GM23338 (cell line): ENCODE measurements at regions not wholly inside any gene's neighbourhood (a gene's known extent, or its start where the extent isn't known, plus 50 kb on each side); places are given as distances from the start of the nearest gene placed in this dataset.

Experiments
- ATAC-seq: fragments of 200-7000 bp; cut with Tn5 transposase; 3 replicates; pipeline ENCODE4 v1.9.1; 2020
- DNase-seq: peaks from one replicate; pipeline ENCODE4 v3.0.0-alpha.2; 2015; ENCODE audit warnings: low spot score
- H2AFZ ChIP-seq: fragments of 200-600 bp; sonication (generic); 2 replicates; pipeline ENCODE4 v1.8.0; 2016; ENCODE audit warnings: antibody characterized with exemption, mild to moderate bottlenecking, moderate library complexity
- H3F3A ChIP-seq: fragments of 200-600 bp; sonication (generic); replicated peaks from 2 replicates; pipeline ENCODE4 v1.8.0; 2017; ENCODE audit warnings: antibody characterized with exemption, mixed run types, low read depth
- H3K27ac ChIP-seq: fragments of 200-600 bp; sonication (generic); 2 replicates; pipeline ENCODE4 v1.6.1; 2016; ENCODE audit warnings: low read depth
- H3K27me3 ChIP-seq: fragments of 200-600 bp; sonication (generic); 2 replicates; pipeline ENCODE4 v1.8.0; 2016; ENCODE audit warnings: mild to moderate bottlenecking, mixed run types, moderate library complexity; ENCODE audit not compliant: insufficient read depth
- H3K36me3 ChIP-seq: fragments of 200-600 bp; sonication (generic); 2 replicates; pipeline ENCODE4 v1.8.0; 2016; ENCODE audit warnings: mild to moderate bottlenecking; ENCODE audit not compliant: insufficient read depth
- H3K4me1 ChIP-seq: fragments of 200-600 bp; sonication (generic); 2 replicates; pipeline ENCODE4 v1.8.0; 2016; ENCODE audit warnings: mild to moderate bottlenecking, moderate library complexity; ENCODE audit not compliant: insufficient read depth
- H3K4me2 ChIP-seq: fragments of 200-600 bp; sonication (generic); 2 replicates; pipeline ENCODE4 v1.7.1; 2017; ENCODE audit warnings: mixed run types
- H3K4me3 ChIP-seq: fragments of 200-600 bp; sonication (generic); 2 replicates; pipeline ENCODE4 v1.6.1; 2016; ENCODE audit warnings: mixed run types
- H3K79me2 ChIP-seq: fragments of 200-600 bp; sonication (generic); replicated peaks from 2 replicates; pipeline ENCODE4 v1.8.0; 2017; ENCODE audit warnings: mild to moderate bottlenecking; ENCODE audit not compliant: insufficient read depth
- H3K9me2 ChIP-seq: fragments of 200-600 bp; sonication (generic); 2 replicates; pipeline ENCODE4 v1.8.0; 2017; ENCODE audit not compliant: insufficient read depth
- H4K20me1 ChIP-seq: fragments of 200-600 bp; sonication (generic); replicated peaks from 2 replicates; pipeline ENCODE4 v1.8.0; 2017; ENCODE audit warnings: mild to moderate bottlenecking; ENCODE audit not compliant: insufficient read depth
- H3K27ac Mint-ChIP-seq: 2 replicates; pipeline ENCODE4 v1.8.0; 2020; ENCODE audit warnings: inconsistent platforms, mild to moderate bottlenecking, moderate library complexity, mixed read lengths
- H3K27me3 Mint-ChIP-seq: 3 replicates; pipeline ENCODE4 v1.8.0; 2022; ENCODE audit warnings: low read depth, mild to moderate bottlenecking, moderate library complexity, mixed read lengths, inconsistent platforms; ENCODE audit not compliant: insufficient read depth, poor library complexity
- H3K36me3 Mint-ChIP-seq: 3 replicates; pipeline ENCODE4 v1.8.0; 2021; ENCODE audit warnings: low read depth, mild to moderate bottlenecking, inconsistent platforms, moderate library complexity, mixed read lengths
- H3K4me1 Mint-ChIP-seq: 3 replicates; pipeline ENCODE4 v1.8.0; 2020; ENCODE audit warnings: mild to moderate bottlenecking, inconsistent platforms, mixed read lengths
- H3K4me3 Mint-ChIP-seq: 3 replicates; pipeline ENCODE4 v1.8.0; 2021; ENCODE audit warnings: moderate library complexity, mild to moderate bottlenecking, inconsistent platforms, mixed read lengths
- H3K9me3 Mint-ChIP-seq: 3 replicates; pipeline ENCODE4 v1.8.0; 2020; ENCODE audit warnings: moderate library complexity, mild to moderate bottlenecking, inconsistent platforms, mixed read lengths
- CREB1 ChIP-seq: fragments of 250-450 bp; sonication (Bioruptor Pico); IDR thresholded peaks from 2 replicates; pipeline ENCODE4 v1.5.0; 2020; ENCODE audit warnings: low read depth, mild to moderate bottlenecking, moderate library complexity
- CTCF ChIP-seq, 2 experiments: fragments of 200-600 bp in 1 of 2; sonication (generic) in 1 of 2; conservative IDR thresholded peaks; 2 replicates each; pipeline versions ENCODE4 v1.5.1 to v1.6.1; 2016 to 2017; ENCODE audit warnings: antibody characterized with exemption in 2 of 2, low read depth in 2 of 2, mild to moderate bottlenecking in 2 of 2, moderate library complexity in 1 of 2
- EZH2phosphoT487 ChIP-seq: fragments of 200-600 bp; sonication (generic); IDR thresholded peaks from one replicate; pipeline ENCODE4 v1.8.1; 2018; ENCODE audit warnings: antibody characterized with exemption; ENCODE audit not compliant: unreplicated experiment
- JUNB ChIP-seq: IDR thresholded peaks from one replicate; pipeline ENCODE4 v1.6.1; 2016; ENCODE audit warnings: antibody characterized with exemption; ENCODE audit not compliant: unreplicated experiment
- POLR2AphosphoS5 ChIP-seq: IDR thresholded peaks from 2 replicates; pipeline ENCODE4 v1.6.1; 2016; ENCODE audit warnings: antibody characterized with exemption, low read depth
- STAT1 ChIP-seq: IDR thresholded peaks from one replicate; pipeline ENCODE4 v1.6.1; 2016; ENCODE audit warnings: antibody characterized with exemption; ENCODE audit not compliant: unreplicated experiment
- ZNF114 ChIP-seq: fragments of 250-450 bp; sonication (Bioruptor Pico); IDR thresholded peaks from 2 replicates; pipeline ENCODE4 v1.5.0; 2020; ENCODE audit warnings: mild to moderate bottlenecking, moderate library complexity
- ZNF462 ChIP-seq: fragments of 250-450 bp; sonication (Bioruptor Pico); IDR thresholded peaks from 2 replicates; pipeline ENCODE4 v1.5.0; 2020; ENCODE audit warnings: mild to moderate bottlenecking, moderate library complexity

- no peak for TF ChIP-seq ZNF462 (CRISPR knock-in tag)
- TF ChIP-seq EZH2phosphoT487, result no peak
- no peak for TF ChIP-seq CTCF (conservative IDR thresholded peaks at IDR 0.05; ENCODE audit: low read depth in 2 of 2)
- TF ChIP-seq JUNB, result no peak
- TF ChIP-seq STAT1, result no peak
- no peak for TF ChIP-seq ZNF114 (CRISPR knock-in tag)
- TF ChIP-seq CREB1 (CRISPR knock-in tag), result no peak
Measured at GRCh38 chr9:88685966-88686365, 151.0 kb downstream of the NXNL2 start (continued).

- DNase-seq (no peak), ATAC-seq (no peak)
- Histone ChIP-seq H3K4me3 (no peak overlapping the region), H3K79me2 (no peaks in the 10 kb centered on the region), H2AFZ (no peak overlapping the region), H3F3A (no peaks in the 10 kb centered on the region), H3K9me2 (0 out of 2 replicates have a peak, but pooled peaks cover 4% of the 10 kb centered on the region), H3K36me3 (no peaks in the 10 kb centered on the region), H4K20me1 (no peaks in the 10 kb centered on the region), H3K4me2 (no peak overlapping the region), H3K4me1 (no peaks in the 10 kb centered on the region), H3K27ac (no peak overlapping the region), H3K27me3 (no peaks in the 10 kb centered on the region)
- Mint-ChIP-seq H3K4me3 (no peak overlapping the region), H3K9me3 (peaks cover 19% of the 10 kb centered on the region), H3K27me3 (peaks cover 2% of the 10 kb centered on the region), H3K36me3 (no peaks in the 10 kb centered on the region; the same call in 2 of the 3 replicates), H3K4me1 (no peaks in the 10 kb centered on the region), H3K27ac (no peak overlapping the region)
- TF ChIP-seq ZNF114 (CRISPR knock-in tag) (no peak), POLR2AphosphoS5 (no peak), EZH2phosphoT487 (no peak)
Measured at GRCh38 chr9:88689509-88690298, 154.7 kb downstream of the NXNL2 start.
